Esophagus squamous epithelium (tissue), 5 donors: ENCODE measurements at regions not wholly inside any gene's neighbourhood (a gene's known extent, or its start where the extent isn't known, plus 50 kb on each side); places are given as distances from the start of the nearest gene placed in this dataset.

Source experiments
- DNase-seq: peaks from one replicate; lab custom pipeline; 2025; lab: John Stamatoyannopoulos, UW
- H3K27ac ChIP-seq, 4 donors: fragments of 200-600 bp; sonication (generic); one replicate each; pipeline ENCODE4 v1.5.1; 2016 to 2019; ENCODE audit warnings: mild to moderate bottlenecking in 1 of 4
- H3K27me3 ChIP-seq, 4 donors: fragments of 200-600 bp; sonication (generic); 1 replicate in 3 of 4; 2 replicates in 1 of 4; pipeline versions ENCODE4 v1.5.1 to v1.6.0; 2017 to 2021; ENCODE audit warnings: antibody characterized with exemption in 1 of 4
- H3K36me3 ChIP-seq, 3 donors: fragments of 200-600 bp; sonication (generic); one replicate each; pipeline ENCODE4 v1.5.1; 2016 to 2019
- H3K4me1 ChIP-seq, 3 donors: fragments of 200-600 bp; sonication (generic); one replicate each; pipeline ENCODE4 v1.5.1; 2017 to 2019
- H3K4me3 ChIP-seq, 4 donors: fragments of 200-600 bp; sonication (generic); 1 replicate in 3 of 4; 2 replicates in 1 of 4; pipeline ENCODE4 v1.5.1; 2016 to 2019; ENCODE audit warnings: mild to moderate bottlenecking in 2 of 4, moderate library complexity in 1 of 4
- H3K9me3 ChIP-seq, 3 donors: fragments of 200-600 bp; sonication (generic); one replicate each; pipeline ENCODE4 v1.5.1; 2016 to 2019
- CTCF ChIP-seq, 6 experiments: fragments of 450-650 bp in 4 of 6; fragments of 200-600 bp in 2 of 6; sonication (generic) in 2 of 6; IDR thresholded peaks; one replicate each; pipeline ENCODE4 v1.5.1; 2016 to 2019; ENCODE audit warnings: antibody characterized with exemption in 6 of 6, mild to moderate bottlenecking in 4 of 6, moderate library complexity in 4 of 6
- POLR2A ChIP-seq, 4 donors: fragments of 450-650 bp; IDR thresholded peaks; one replicate each; pipeline ENCODE4 v1.6.1; 2017; ENCODE audit warnings: antibody characterized with exemption in 4 of 4, mild to moderate bottlenecking in 4 of 4, moderate library complexity in 3 of 4
- WGBS, 2 donors: methylation state at CpG; one replicate each; pipeline ENCODE4 v1.1.5; 2018; 5-methylcytosine and 5-hydroxymethylcytosine counted together
- intact Hi-C: fragments of 100-400 bp; cut with DNase I; formaldehyde crosslinking; loops from one replicate; pipeline ENCODE4 v1.15.0; 2022
- donor health status: DM: yes; HTN: yes; CAD: no.

DNA sequence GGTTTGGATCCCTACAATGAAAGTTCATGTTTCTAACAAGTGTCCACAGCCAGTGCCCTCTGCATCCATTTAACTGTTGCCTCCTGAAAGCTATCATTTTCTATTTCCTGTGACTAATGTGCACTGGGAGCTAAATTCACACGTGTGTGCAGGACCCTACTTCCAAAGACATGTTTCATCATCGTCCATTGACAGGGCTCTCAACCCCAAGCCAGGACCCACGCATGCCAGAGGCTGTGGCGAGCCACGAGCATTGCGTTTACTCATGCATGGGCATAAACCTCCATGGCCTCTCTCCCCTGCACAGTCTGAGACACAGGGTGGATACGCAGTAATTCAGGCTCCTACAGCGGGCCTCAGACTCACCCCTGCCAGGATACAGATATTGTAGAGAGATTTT is 153.2 kb downstream of the MAFB start:
- no peak for DNase-seq
- Histone ChIP-seq H3K4me1 (no peaks in the 10 kb centered on the region), H3K4me3 (no peak overlapping the region), H3K27me3 (no peaks in the 10 kb centered on the region), H3K9me3 (peaks cover 0 to 24% (median 16%) of the 10 kb centered on the region in 3 donors), H3K27ac (no peak overlapping the region), H3K36me3 (no peaks in the 10 kb centered on the region)
- TF ChIP-seq POLR2A (IDR thresholded peaks at IDR 0.05) = no peak
- TF ChIP-seq CTCF (IDR thresholded peaks at IDR 0.05) = no peak
- intact Hi-C loops = no loop called here
- 68 to 78% methylated on average over 8 of the region's 8 CpGs for WGBS, 2 donors

DNA sequence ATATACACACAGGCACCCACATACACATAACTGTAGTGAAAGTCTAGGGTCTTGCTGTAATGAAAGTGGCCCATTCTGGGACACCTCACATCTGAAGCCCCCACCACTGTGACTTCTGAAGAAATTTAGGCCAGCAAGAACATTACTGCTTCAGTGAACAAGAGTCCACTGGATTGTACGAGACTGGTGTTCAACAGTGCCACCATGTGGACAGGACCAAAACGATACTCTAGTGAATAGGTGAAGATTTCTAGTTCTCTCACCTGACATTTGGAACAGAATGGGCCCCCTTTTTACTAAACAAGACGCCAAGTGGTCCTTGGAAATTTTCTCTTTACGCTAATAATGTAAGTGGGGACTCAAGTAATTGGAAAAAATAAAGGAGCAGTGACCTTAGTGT is 156.9 kb downstream of the MAFB start:
- Histone ChIP-seq H3K4me3 (no peak overlapping the region), H3K27me3 (no peaks in the 10 kb centered on the region), H3K4me1 (no peaks in the 10 kb centered on the region), H3K9me3 (peaks cover 0 to 30% (median 16%) of the 10 kb centered on the region in 3 donors), H3K36me3 (no peaks in the 10 kb centered on the region), H3K27ac (no peak overlapping the region)
- no peak for TF ChIP-seq POLR2A (IDR thresholded peaks at IDR 0.05)
- TF ChIP-seq CTCF (IDR thresholded peaks at IDR 0.05) = peak in 2 of 6 experiments; percentile 4 to 56
- no peak for DNase-seq
- intact Hi-C loops = no loop called here
- 50 to 65% methylated on average over 4 of the region's 4 CpGs for WGBS, 2 donors

DNA sequence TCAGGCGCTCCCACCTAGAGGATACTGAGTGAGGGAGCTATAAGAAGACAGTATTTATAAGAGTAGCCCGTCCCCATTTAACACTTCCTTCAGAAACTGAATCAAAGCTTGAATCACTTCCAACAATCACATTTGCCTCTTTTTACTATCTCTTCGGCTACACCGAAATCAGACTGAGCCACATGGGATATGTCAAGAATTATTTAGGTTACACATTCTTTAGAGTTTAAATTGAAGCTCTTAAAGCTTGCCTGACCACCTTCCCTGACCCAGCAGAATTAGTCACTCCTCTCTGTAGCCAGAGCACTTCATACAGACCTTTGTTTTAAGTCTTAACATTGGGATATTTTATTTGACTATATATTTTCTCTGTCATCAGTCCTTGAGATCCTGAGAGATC is 163.7 kb downstream of the MAFB start:
- WGBS, 2 donors = 67 to 75% methylated on average over 4 of the region's 4 CpGs
- peaks cover 0 to 6% (median 0%) of the 10 kb centered on the region in 4 donors for H3K27me3 ChIP-seq
- intact Hi-C loops = no loop called here
- H3K36me3 ChIP-seq = no peaks in the 10 kb centered on the region
- no peak overlapping the region for H3K4me3 ChIP-seq
- peaks cover 0 to 2% (median 0%) of the 10 kb centered on the region in 3 donors for H3K9me3 ChIP-seq
- H3K4me1 ChIP-seq = no peaks in the 10 kb centered on the region
- H3K27ac ChIP-seq = no peak overlapping the region
- TF ChIP-seq CTCF (IDR thresholded peaks at IDR 0.05) (no peak), POLR2A (IDR thresholded peaks at IDR 0.05) (no peak)
- no peak for DNase-seq

GRCh38 chr20:40524071-40524470 is 165.0 kb downstream of the MAFB start:
- 64 to 87% methylated on average over 2 of the region's 2 CpGs for WGBS, 2 donors
- Histone ChIP-seq H3K27me3 (peaks cover 0 to 10% (median 0%) of the 10 kb centered on the region in 4 donors), H3K36me3 (no peaks in the 10 kb centered on the region), H3K9me3 (no peaks in the 10 kb centered on the region), H3K4me1 (no peaks in the 10 kb centered on the region), H3K27ac (no peak overlapping the region), H3K4me3 (no peak overlapping the region)
- TF ChIP-seq POLR2A (IDR thresholded peaks at IDR 0.05) = no peak
- no peak for TF ChIP-seq CTCF (IDR thresholded peaks at IDR 0.05)
- intact Hi-C loops = no loop called here
- no peak for DNase-seq

- Histone ChIP-seq H3K36me3 (no peaks in the 10 kb centered on the region), H3K9me3 (no peaks in the 10 kb centered on the region), H3K4me3 (no peak overlapping the region), H3K27ac (no peak overlapping the region), H3K27me3 (peaks cover 0 to 13% (median 0%) of the 10 kb centered on the region in 4 donors), H3K4me1 (no peaks in the 10 kb centered on the region)
- intact Hi-C loops = no loop called here
- TF ChIP-seq POLR2A (IDR thresholded peaks at IDR 0.05) = no peak
- no peak for TF ChIP-seq CTCF (IDR thresholded peaks at IDR 0.05)
- no peak for DNase-seq
- WGBS, 2 donors = 89 to 100% methylated on average over 1 of the region's 1 CpG
These were observed 166.6 kb downstream of the MAFB start for GRCh38 chr20:40522405-40522804.
